SK-N-SH treated with all-trans-retinoic acid at 6 μM for 48 hours (cell line): ENCODE measurements at regions not wholly inside any gene's neighbourhood (a gene's known extent, or its start where the extent isn't known, plus 50 kb on each side); places are given as distances from the start of the nearest gene placed in this dataset.

Experiments used
- ARNTL ChIP-seq: fragments of 450-650 bp; formaldehyde crosslinking; IDR thresholded peaks from 2 replicates; pipeline ENCODE4 v1.5.0; 2020; ENCODE audit warnings: low read depth, mild to moderate bottlenecking, moderate library complexity, borderline replicate concordance
- CREB5 ChIP-seq: fragments of 250-450 bp; sonication (Bioruptor Pico); IDR thresholded peaks from 2 replicates; pipeline ENCODE4 v1.5.1; 2020; ENCODE audit warnings: low read depth, mild to moderate bottlenecking, moderate library complexity
- ESRRG ChIP-seq: fragments of 250-450 bp; sonication (Bioruptor Pico); IDR thresholded peaks from 2 replicates; pipeline ENCODE4 v1.6.1; 2021; ENCODE audit warnings: mild to moderate bottlenecking
- ISL1 ChIP-seq: fragments of 250-450 bp; sonication (Bioruptor Pico); IDR thresholded peaks from 2 replicates; pipeline ENCODE4 v2.1.2; 2022; ENCODE audit warnings: mild to moderate bottlenecking, moderate library complexity
- POU6F1 ChIP-seq: fragments of 250-450 bp; sonication (Bioruptor Pico); IDR thresholded peaks from 2 replicates; pipeline ENCODE4 v1.8.0; 2021; ENCODE audit warnings: low read depth, mild to moderate bottlenecking, moderate library complexity, borderline replicate concordance
- SNAI2 ChIP-seq: fragments of 250-450 bp; sonication (Bioruptor Pico); IDR thresholded peaks from 2 replicates; pipeline ENCODE4 v1.5.0; 2020; ENCODE audit warnings: mild to moderate bottlenecking, moderate library complexity
- TCF4 ChIP-seq: fragments of 250-450 bp; sonication (Bioruptor Pico); IDR thresholded peaks from 2 replicates; pipeline ENCODE4 v1.8.0; 2021; ENCODE audit warnings: mild to moderate bottlenecking, moderate library complexity, borderline replicate concordance
- TSHZ2 ChIP-seq: fragments of 250-450 bp; sonication (Bioruptor Pico); IDR thresholded peaks from 2 replicates; pipeline ENCODE4 v1.5.0; 2020; ENCODE audit warnings: mild to moderate bottlenecking, moderate library complexity
- ZFP3 ChIP-seq: fragments of 250-450 bp; sonication (Bioruptor Pico); IDR thresholded peaks from 2 replicates; pipeline ENCODE4 v1.5.0; 2020; ENCODE audit warnings: mild to moderate bottlenecking, moderate library complexity
- ZNF70 ChIP-seq: fragments of 450-650 bp; formaldehyde crosslinking; IDR thresholded peaks from 2 replicates; pipeline ENCODE4 v1.5.0; 2020; ENCODE audit warnings: mild to moderate bottlenecking, moderate library complexity
- ZNF8 ChIP-seq: fragments of 450-650 bp; formaldehyde crosslinking; IDR thresholded peaks from 2 replicates; pipeline ENCODE4 v1.5.0; 2020; ENCODE audit warnings: mild to moderate bottlenecking, moderate library complexity
- TF ChIP-seq, protein P1 (sequence below): fragments of 250-450 bp; sonication (Bioruptor Pico); IDR thresholded peaks from 2 replicates; pipeline ENCODE4 v1.5.1; 2021; ENCODE audit warnings: mild to moderate bottlenecking, moderate library complexity
- TF ChIP-seq, protein P2 (sequence below): fragments of 250-450 bp; sonication (Bioruptor Pico); IDR thresholded peaks from 2 replicates; pipeline ENCODE4 v1.8.0; 2020; ENCODE audit warnings: mild to moderate bottlenecking, moderate library complexity, borderline replicate concordance

GRCh38 chr4:30495251-30495650 lies 224.9 kb upstream of the PCDH7 start:
- TF ChIP-seq, protein P1, sequence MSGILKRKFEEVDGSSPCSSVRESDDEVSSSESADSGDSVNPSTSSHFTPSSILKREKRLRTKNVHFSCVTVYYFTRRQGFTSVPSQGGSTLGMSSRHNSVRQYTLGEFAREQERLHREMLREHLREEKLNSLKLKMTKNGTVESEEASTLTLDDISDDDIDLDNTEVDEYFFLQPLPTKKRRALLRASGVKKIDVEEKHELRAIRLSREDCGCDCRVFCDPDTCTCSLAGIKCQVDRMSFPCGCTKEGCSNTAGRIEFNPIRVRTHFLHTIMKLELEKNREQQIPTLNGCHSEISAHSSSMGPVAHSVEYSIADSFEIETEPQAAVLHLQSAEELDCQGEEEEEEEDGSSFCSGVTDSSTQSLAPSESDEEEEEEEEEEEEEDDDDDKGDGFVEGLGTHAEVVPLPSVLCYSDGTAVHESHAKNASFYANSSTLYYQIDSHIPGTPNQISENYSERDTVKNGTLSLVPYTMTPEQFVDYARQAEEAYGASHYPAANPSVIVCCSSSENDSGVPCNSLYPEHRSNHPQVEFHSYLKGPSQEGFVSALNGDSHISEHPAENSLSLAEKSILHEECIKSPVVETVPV, result no peak
- TF ChIP-seq ESRRG (no peak), ARNTL (CRISPR knock-in tag) (no peak), ZNF70 (CRISPR knock-in tag) (no peak), POU6F1 (CRISPR knock-in tag) (no peak), CREB5 (CRISPR knock-in tag) (no peak), TCF4 (CRISPR knock-in tag) (no peak), SNAI2 (CRISPR knock-in tag) (no peak), ZFP3 (CRISPR knock-in tag) (no peak), TSHZ2 (no peak), ISL1 (CRISPR knock-in tag) (no peak), ZNF8 (CRISPR knock-in tag) (no peak)
- TF ChIP-seq, protein P2, sequence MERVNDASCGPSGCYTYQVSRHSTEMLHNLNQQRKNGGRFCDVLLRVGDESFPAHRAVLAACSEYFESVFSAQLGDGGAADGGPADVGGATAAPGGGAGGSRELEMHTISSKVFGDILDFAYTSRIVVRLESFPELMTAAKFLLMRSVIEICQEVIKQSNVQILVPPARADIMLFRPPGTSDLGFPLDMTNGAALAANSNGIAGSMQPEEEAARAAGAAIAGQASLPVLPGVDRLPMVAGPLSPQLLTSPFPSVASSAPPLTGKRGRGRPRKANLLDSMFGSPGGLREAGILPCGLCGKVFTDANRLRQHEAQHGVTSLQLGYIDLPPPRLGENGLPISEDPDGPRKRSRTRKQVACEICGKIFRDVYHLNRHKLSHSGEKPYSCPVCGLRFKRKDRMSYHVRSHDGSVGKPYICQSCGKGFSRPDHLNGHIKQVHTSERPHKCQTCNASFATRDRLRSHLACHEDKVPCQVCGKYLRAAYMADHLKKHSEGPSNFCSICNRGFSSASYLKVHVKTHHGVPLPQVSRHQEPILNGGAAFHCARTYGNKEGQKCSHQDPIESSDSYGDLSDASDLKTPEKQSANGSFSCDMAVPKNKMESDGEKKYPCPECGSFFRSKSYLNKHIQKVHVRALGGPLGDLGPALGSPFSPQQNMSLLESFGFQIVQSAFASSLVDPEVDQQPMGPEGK, result no peak
